ENCODE measurements at regions not wholly inside any gene's neighbourhood (a gene's known extent, or its start where the extent isn't known, plus 50 kb on each side); places are given as distances from the start of the nearest gene placed in this dataset.

DNA sequence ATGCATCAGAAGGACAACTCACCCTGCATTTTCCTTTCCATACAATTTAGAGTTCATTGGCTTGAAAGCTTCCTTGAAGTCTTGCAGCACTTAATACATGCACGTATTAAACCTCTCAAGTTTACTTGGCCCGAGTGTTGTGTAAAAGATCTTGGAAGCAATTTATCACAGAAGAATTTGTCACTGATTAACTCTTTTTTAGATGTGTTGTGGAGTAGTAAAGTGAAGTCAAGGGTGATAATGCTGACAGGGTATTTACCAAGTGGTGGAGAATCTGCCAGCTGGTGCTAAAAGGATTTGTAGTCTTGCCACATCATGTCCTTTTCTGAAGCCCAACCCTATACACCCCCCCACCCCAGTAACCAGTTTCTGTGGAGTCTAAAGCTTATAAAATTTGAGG is 421.0 kb upstream of the MIR17HG start:
- no peaks in the 10 kb centered on the region for H3K27me3 Mint-ChIP-seq
- peaks cover 4% of the 10 kb centered on the region for H3K9me3 Mint-ChIP-seq
- DNase-seq: no peak
- H3K4me1 Mint-ChIP-seq: no peaks in the 10 kb centered on the region
- no peak for ATAC-seq (ENCODE audit: low read depth)
- H3K36me3 Mint-ChIP-seq (ENCODE audit: low read depth): no peaks in the 10 kb centered on the region
- TF ChIP-seq, protein P1, sequence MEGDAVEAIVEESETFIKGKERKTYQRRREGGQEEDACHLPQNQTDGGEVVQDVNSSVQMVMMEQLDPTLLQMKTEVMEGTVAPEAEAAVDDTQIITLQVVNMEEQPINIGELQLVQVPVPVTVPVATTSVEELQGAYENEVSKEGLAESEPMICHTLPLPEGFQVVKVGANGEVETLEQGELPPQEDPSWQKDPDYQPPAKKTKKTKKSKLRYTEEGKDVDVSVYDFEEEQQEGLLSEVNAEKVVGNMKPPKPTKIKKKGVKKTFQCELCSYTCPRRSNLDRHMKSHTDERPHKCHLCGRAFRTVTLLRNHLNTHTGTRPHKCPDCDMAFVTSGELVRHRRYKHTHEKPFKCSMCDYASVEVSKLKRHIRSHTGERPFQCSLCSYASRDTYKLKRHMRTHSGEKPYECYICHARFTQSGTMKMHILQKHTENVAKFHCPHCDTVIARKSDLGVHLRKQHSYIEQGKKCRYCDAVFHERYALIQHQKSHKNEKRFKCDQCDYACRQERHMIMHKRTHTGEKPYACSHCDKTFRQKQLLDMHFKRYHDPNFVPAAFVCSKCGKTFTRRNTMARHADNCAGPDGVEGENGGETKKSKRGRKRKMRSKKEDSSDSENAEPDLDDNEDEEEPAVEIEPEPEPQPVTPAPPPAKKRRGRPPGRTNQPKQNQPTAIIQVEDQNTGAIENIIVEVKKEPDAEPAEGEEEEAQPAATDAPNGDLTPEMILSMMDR (IDR thresholded peaks at IDR 0.05): no peak
- intact Hi-C loops (cut with micrococcal nuclease): no loop called here
- no peak overlapping the region for H3K4me3 Mint-ChIP-seq
- H3K27ac Mint-ChIP-seq: no peak overlapping the region
- ChIA-PET CTCF (no interaction called here), POLR2A (no interaction called here)

GRCh38 chr13:90928109-90928508 is 419.4 kb upstream of the MIR17HG start:
- Mint-ChIP-seq H3K9me3 (peaks cover 4% of the 10 kb centered on the region), H3K4me3 (no peak overlapping the region), H3K27ac (no peak overlapping the region), H3K36me3 (ENCODE audit: low read depth) (no peaks in the 10 kb centered on the region), H3K4me1 (no peaks in the 10 kb centered on the region), H3K27me3 (no peaks in the 10 kb centered on the region)
- ChIA-PET CTCF (no interaction called here), POLR2A (no interaction called here)
- intact Hi-C loops (cut with micrococcal nuclease): no loop called here
- DNase-seq (no peak), ATAC-seq (ENCODE audit: low read depth) (no peak)
- TF ChIP-seq, protein P1 (IDR thresholded peaks at IDR 0.05): no peak

DNA sequence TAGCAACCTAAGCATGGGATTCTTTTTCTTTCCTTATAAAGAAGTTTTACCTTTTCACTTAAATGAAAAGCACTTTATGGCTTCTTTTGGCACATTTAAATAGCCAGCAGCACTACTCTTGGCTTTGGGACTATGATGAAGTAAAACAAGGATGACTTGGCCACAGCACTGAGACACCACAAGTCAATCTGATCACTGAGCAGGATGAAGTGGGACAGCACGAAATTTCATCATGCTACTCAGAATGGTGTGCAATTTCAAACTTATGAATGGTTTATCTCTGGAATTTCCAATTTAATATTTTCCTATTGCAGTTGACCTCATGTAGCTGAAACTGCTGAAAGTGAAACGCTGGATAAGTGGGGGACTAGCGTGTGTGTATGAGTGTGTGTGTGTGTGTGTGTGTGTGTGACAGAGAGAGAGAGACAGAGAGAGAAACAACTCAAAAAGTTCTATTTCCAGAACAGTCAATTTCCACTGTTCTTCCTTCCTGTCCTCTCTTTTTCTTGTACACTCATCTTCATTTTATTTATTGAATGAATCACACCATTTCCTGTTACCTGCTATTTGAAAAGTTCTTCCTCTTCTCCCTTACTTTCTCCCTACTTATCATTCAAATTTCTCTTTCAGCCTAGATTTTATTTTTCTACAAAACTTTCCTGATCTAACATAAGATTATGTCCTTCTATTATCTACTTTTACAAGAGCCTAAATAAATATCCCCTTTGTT is 414.2 kb upstream of the MIR17HG start:
- Mint-ChIP-seq H3K9me3 (peaks cover 5% of the 10 kb centered on the region), H3K27ac (no peak overlapping the region), H3K4me3 (no peak overlapping the region), H3K27me3 (no peaks in the 10 kb centered on the region), H3K4me1 (no peaks in the 10 kb centered on the region), H3K36me3 (ENCODE audit: low read depth) (no peaks in the 10 kb centered on the region)
- DNase-seq: no peak
- no peak for ATAC-seq (ENCODE audit: low read depth)
- ChIA-PET POLR2A (no interaction called here), CTCF (no interaction called here)
- TF ChIP-seq, protein P1 (IDR thresholded peaks at IDR 0.05): no peak
- intact Hi-C loops (cut with micrococcal nuclease): no loop called here

DNA sequence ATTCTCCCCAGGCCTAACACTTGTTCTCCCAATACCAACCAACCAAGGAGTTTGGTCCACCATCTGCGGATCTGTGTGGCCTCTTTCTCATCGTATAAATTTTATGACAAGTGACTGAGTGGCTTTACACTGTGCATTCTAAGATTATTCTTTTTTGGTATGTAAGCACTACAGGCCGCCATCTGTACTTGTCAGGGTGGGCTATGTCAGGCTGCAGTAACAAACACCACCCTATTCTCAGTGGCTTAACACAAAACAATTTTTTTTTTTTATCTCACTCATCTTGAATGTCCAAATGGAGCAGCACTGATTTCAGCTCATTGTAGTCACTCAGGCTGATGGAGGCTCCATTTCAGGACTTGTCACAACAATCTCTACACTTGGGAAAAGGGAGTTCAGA is 412.7 kb upstream of the MIR17HG start:
- ChIA-PET CTCF (no interaction called here), POLR2A (no interaction called here)
- no peak overlapping the region for H3K27ac Mint-ChIP-seq
- peaks cover 5% of the 10 kb centered on the region for H3K9me3 Mint-ChIP-seq
- H3K36me3 Mint-ChIP-seq (ENCODE audit: low read depth): no peaks in the 10 kb centered on the region
- H3K27me3 Mint-ChIP-seq: no peaks in the 10 kb centered on the region
- TF ChIP-seq, protein P1 (IDR thresholded peaks at IDR 0.05): no peak
- no peak overlapping the region for H3K4me3 Mint-ChIP-seq
- no peak for ATAC-seq (ENCODE audit: low read depth)
- no peak for DNase-seq
- intact Hi-C loops (cut with micrococcal nuclease): no loop called here
- H3K4me1 Mint-ChIP-seq: no peaks in the 10 kb centered on the region

- ATAC-seq (ENCODE audit: low read depth): no peak
- POLR2A ChIA-PET: no interaction called here
- Mint-ChIP-seq H3K36me3 (ENCODE audit: low read depth) (no peaks in the 10 kb centered on the region), H3K4me1 (no peaks in the 10 kb centered on the region), H3K9me3 (peaks cover 6% of the 10 kb centered on the region), H3K27ac (no peak overlapping the region), H3K27me3 (no peaks in the 10 kb centered on the region), H3K4me3 (no peak overlapping the region)
- CTCF ChIA-PET: no interaction called here
- no peak for DNase-seq
- TF ChIP-seq, protein P1 (IDR thresholded peaks at IDR 0.05): no peak
- intact Hi-C loops (cut with micrococcal nuclease): no loop called here
These were observed 408.6 kb upstream of the MIR17HG start for GRCh38 chr13:90938848-90939247.
